Dedifferentiated amniotic fluid mesenchymal stem cell (primary cell): ENCODE measurements at regions not wholly inside any gene's neighbourhood (a gene's known extent, or its start where the extent isn't known, plus 50 kb on each side); places are given as distances from the start of the nearest gene placed in this dataset.
"Not testable (repeated sequence)": the region's sequence is repeated elsewhere in the genome, so short reads cannot be mapped to it uniquely, and the experiment has no call there.

Experiments used
- DNase-seq: peaks from one replicate; pipeline ENCODE4 v3.0.0-alpha.2; 2016; ENCODE audit errors: extremely low spot score

GRCh38 chr5:36423578-36424307 lies 122.0 kb upstream of the RANBP3L start:
- DNase-seq: no peak

- not testable (repeated sequence) for DNase-seq
These were observed 124.4 kb upstream of the RANBP3L start for GRCh38 chr5:36426070-36426469.

GRCh38 chr5:36435516-36435915 lies 133.8 kb upstream of the RANBP3L start:
- DNase-seq: no peak

GRCh38 chr5:36436306-36436705 lies 134.6 kb upstream of the RANBP3L start:
- DNase-seq: no peak

GRCh38 chr5:36438765-36439561 lies 137.3 kb upstream of the RANBP3L start:
- DNase-seq: no peak

GRCh38 chr5:36440300-36440699 lies 138.6 kb upstream of the RANBP3L start:
- no peak for DNase-seq

- no peak for DNase-seq
These were observed 139.6 kb upstream of the RANBP3L start for GRCh38 chr5:36441280-36441679.

GRCh38 chr5:36442352-36442751 lies 140.7 kb upstream of the RANBP3L start:
- DNase-seq: no peak

- no peak for DNase-seq
These were observed 141.1 kb upstream of the RANBP3L start for GRCh38 chr5:36442796-36443195.

GRCh38 chr5:36443941-36444340 lies 142.2 kb upstream of the RANBP3L start:
- no peak for DNase-seq

GRCh38 chr5:36444582-36445418 lies 143.1 kb upstream of the RANBP3L start:
- DNase-seq: no peak

- DNase-seq: no peak
These were observed 146.1 kb upstream of the RANBP3L start for GRCh38 chr5:36447776-36448175.

GRCh38 chr5:36450229-36451014 lies 148.7 kb upstream of the RANBP3L start:
- no peak for DNase-seq

GRCh38 chr5:36452424-36453006 lies 150.8 kb upstream of the RANBP3L start:
- no peak for DNase-seq

- DNase-seq: no peak
These were observed 148.7 kb upstream of the SLC1A3 start for GRCh38 chr5:36457511-36458270.

- DNase-seq: no peak
These were observed 147.7 kb upstream of the SLC1A3 start for GRCh38 chr5:36458746-36459145.

GRCh38 chr5:36459176-36460135 lies 146.9 kb upstream of the SLC1A3 start:
- no peak for DNase-seq

- DNase-seq: no peak
These were observed 143.9 kb upstream of the SLC1A3 start for GRCh38 chr5:36462295-36463021.
